ENCODE measurements at regions not wholly inside any gene's neighbourhood (a gene's known extent, or its start where the extent isn't known, plus 50 kb on each side); places are given as distances from the start of the nearest gene placed in this dataset.

GRCh38 chr18:75896865-75897264, 469.4 kb upstream of the SMIM21 start:
- no peak overlapping the region for H3K4me2 ChIP-seq
- peaks cover 8% of the 10 kb centered on the region for H3K9me2 ChIP-seq (ENCODE audit: insufficient read depth)
- TF ChIP-seq CTCF (conservative IDR thresholded peaks at IDR 0.05; ENCODE audit: low read depth in 2 of 2) (peak in 1 of 2 experiments; percentile 52; a peak in 3 of 4 replicates), NANOG (IDR thresholded peaks at IDR 0.05; ENCODE audit: borderline replicate concordance) (no peak)
- H3K27ac Mint-ChIP-seq = no peak overlapping the region
- H3K27me3 ChIP-seq (ENCODE audit: insufficient read depth) = no peaks in the 10 kb centered on the region
- no peak overlapping the region for H3K4me3 ChIP-seq
- no peaks in the 10 kb centered on the region; the same call in 2 of the 3 replicates for H3K9me3 Mint-ChIP-seq
- no peaks in the 10 kb centered on the region for H3K36me3 Mint-ChIP-seq (ENCODE audit: low read depth)
- peaks cover 8% of the 10 kb centered on the region; the same call in 1 of the 2 replicates for H3K4me1 ChIP-seq (ENCODE audit: insufficient read depth)
- no peaks in the 10 kb centered on the region for H4K20me1 ChIP-seq (replicated peaks; ENCODE audit: insufficient read depth)
- H3K4me3 Mint-ChIP-seq = no peak overlapping the region
- ATAC-seq = peak; percentile 66
- H3K79me2 ChIP-seq (replicated peaks; ENCODE audit: insufficient read depth) = no peaks in the 10 kb centered on the region
- H3K27me3 Mint-ChIP-seq (ENCODE audit: insufficient read depth, low read depth, poor library complexity) = peaks cover 2% of the 10 kb centered on the region
- H2AFZ ChIP-seq = no peak overlapping the region
- H3K4me1 Mint-ChIP-seq = peaks cover 14% of the 10 kb centered on the region
- no peaks in the 10 kb centered on the region for H3K36me3 ChIP-seq (ENCODE audit: insufficient read depth)
- peak; percentile 28 for DNase-seq (ENCODE audit: low spot score)
- no peaks in the 10 kb centered on the region for H3F3A ChIP-seq (replicated peaks; ENCODE audit: low read depth)
- no peak overlapping the region for H3K27ac ChIP-seq (ENCODE audit: low read depth)

- Histone ChIP-seq H3F3A (replicated peaks; ENCODE audit: low read depth) (no peaks in the 10 kb centered on the region), H3K27me3 (ENCODE audit: insufficient read depth) (no peaks in the 10 kb centered on the region), H3K79me2 (replicated peaks; ENCODE audit: insufficient read depth) (no peaks in the 10 kb centered on the region), H3K4me1 (ENCODE audit: insufficient read depth) (peaks cover 8% of the 10 kb centered on the region; the same call in 1 of the 2 replicates), H3K4me3 (no peak overlapping the region), H3K27ac (ENCODE audit: low read depth) (no peak overlapping the region), H2AFZ (no peak overlapping the region), H3K9me2 (ENCODE audit: insufficient read depth) (peaks cover 8% of the 10 kb centered on the region), H3K4me2 (no peak overlapping the region), H3K36me3 (ENCODE audit: insufficient read depth) (no peaks in the 10 kb centered on the region), H4K20me1 (replicated peaks; ENCODE audit: insufficient read depth) (no peaks in the 10 kb centered on the region)
- Mint-ChIP-seq H3K36me3 (ENCODE audit: low read depth) (no peaks in the 10 kb centered on the region), H3K27ac (no peak overlapping the region), H3K27me3 (ENCODE audit: insufficient read depth, low read depth, poor library complexity) (no peaks in the 10 kb centered on the region), H3K9me3 (no peaks in the 10 kb centered on the region), H3K4me3 (no peak overlapping the region), H3K4me1 (peaks cover 14% of the 10 kb centered on the region)
- TF ChIP-seq JUNB (IDR thresholded peaks at IDR 0.05; ENCODE audit: unreplicated experiment) = no peak
- TF ChIP-seq ETS1 (IDR thresholded peaks at IDR 0.05) = no peak
- TF ChIP-seq NANOG (IDR thresholded peaks at IDR 0.05; ENCODE audit: borderline replicate concordance) = no peak
- no peak for TF ChIP-seq STAT1 (IDR thresholded peaks at IDR 0.05; ENCODE audit: unreplicated experiment)
- TF ChIP-seq EZH2phosphoT487 (IDR thresholded peaks at IDR 0.05; ENCODE audit: unreplicated experiment) = no peak
- no peak for TF ChIP-seq ZNF331 (CRISPR knock-in tag; IDR thresholded peaks at IDR 0.05; ENCODE audit: low read depth)
- TF ChIP-seq POLR2AphosphoS5 (IDR thresholded peaks at IDR 0.05; ENCODE audit: low read depth) = no peak
- no peak for TF ChIP-seq CREB1 (CRISPR knock-in tag; IDR thresholded peaks at IDR 0.05; ENCODE audit: low read depth)
- no peak for TF ChIP-seq ZNF462 (CRISPR knock-in tag; IDR thresholded peaks at IDR 0.05)
- DNase-seq (ENCODE audit: low spot score) (no peak), ATAC-seq (no peak)
Measured at GRCh38 chr18:75895135-75895534, 467.6 kb upstream of the SMIM21 start.

Data from GM23338 (cell line).